ENCODE measurements at regions not wholly inside any gene's neighbourhood (a gene's known extent, or its start where the extent isn't known, plus 50 kb on each side); places are given as distances from the start of the nearest gene placed in this dataset.

DNA sequence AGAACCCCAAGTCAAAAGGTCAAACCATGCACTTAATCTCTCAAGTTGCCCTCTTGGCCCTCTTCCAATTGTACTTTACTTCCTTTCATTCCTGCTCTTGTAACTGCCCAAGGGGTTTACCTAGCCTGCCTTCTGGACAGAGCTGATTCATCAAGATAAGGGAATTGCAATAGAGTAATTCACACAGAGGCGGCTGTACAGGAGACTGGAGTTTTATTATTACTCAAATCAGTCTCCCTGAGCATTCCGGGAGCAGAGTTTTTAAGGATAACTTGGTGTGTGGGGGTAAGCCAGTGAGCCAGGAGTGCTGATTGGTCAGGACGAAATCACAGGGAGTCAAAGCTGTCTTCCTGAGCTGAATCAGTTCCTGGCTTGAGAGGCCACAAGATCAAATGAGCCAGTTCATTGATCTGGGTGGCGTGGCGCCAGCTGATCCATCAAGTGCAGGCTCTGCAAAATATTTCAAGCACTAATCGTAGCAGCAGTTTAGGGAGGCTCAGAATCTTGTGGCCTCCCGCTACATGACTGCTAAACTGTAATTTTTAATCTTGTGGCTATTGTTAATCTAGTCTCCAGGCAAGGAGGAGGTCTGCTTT, 590.0 kb downstream of the EPHA3 start:
- TF ChIP-seq POLR2AphosphoS5 (IDR thresholded peaks at IDR 0.05; ENCODE audit: insufficient read depth, low read depth, low read length) (no peak), EZH2 (IDR thresholded peaks at IDR 0.05; ENCODE audit: borderline replicate concordance, low read depth, low read length, severe bottlenecking) (no peak), MYC (IDR thresholded peaks at IDR 0.05; ENCODE audit: low read depth, low read length) (no peak), MAX (IDR thresholded peaks at IDR 0.05; ENCODE audit: insufficient read depth, insufficient read length) (no peak), POLR2A (IDR thresholded peaks at IDR 0.05; ENCODE audit: low read depth, low read length) (no peak), GATA2 (IDR thresholded peaks at IDR 0.05; ENCODE audit: insufficient read depth, insufficient read length, low read depth, low read length) (no peak)
- TF ChIP-seq, protein P1, sequence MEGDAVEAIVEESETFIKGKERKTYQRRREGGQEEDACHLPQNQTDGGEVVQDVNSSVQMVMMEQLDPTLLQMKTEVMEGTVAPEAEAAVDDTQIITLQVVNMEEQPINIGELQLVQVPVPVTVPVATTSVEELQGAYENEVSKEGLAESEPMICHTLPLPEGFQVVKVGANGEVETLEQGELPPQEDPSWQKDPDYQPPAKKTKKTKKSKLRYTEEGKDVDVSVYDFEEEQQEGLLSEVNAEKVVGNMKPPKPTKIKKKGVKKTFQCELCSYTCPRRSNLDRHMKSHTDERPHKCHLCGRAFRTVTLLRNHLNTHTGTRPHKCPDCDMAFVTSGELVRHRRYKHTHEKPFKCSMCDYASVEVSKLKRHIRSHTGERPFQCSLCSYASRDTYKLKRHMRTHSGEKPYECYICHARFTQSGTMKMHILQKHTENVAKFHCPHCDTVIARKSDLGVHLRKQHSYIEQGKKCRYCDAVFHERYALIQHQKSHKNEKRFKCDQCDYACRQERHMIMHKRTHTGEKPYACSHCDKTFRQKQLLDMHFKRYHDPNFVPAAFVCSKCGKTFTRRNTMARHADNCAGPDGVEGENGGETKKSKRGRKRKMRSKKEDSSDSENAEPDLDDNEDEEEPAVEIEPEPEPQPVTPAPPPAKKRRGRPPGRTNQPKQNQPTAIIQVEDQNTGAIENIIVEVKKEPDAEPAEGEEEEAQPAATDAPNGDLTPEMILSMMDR (IDR thresholded peaks at IDR 0.05; ENCODE audit: extremely low read depth in 1 of 2, insufficient read depth in 1 of 2, low read depth in 1 of 2, low read length in 2 of 2), result no peak

Data from endothelial cell of umbilical vein (primary cell).